K562 (cell line): ENCODE measurements at regions not wholly inside any gene's neighbourhood (a gene's known extent, or its start where the extent isn't known, plus 50 kb on each side); places are given as distances from the start of the nearest gene placed in this dataset.

Experiments used
- ATAC-seq: fragments of 200-7000 bp; cut with Tn5 transposase; 3 replicates; pipeline ENCODE4 v1.9.1; 2020; ENCODE audit warnings: moderate library complexity
- BruUV-seq: library from RNA; stranded (reverse); fragments of 400-500 nt; replicated peaks from 2 replicates; lab custom pipeline; 2021; lab: Mats Ljungman, UMichigan
- CTCF ChIA-PET: fragments of 300-600 bp; formaldehyde crosslinking; extraction: SDS; loops from one replicate; lab custom pipeline; 2021; ENCODE audit warnings: low intra/inter-chr PET ratio; lab: Yijun Ruan, JAX
- POLR2A ChIA-PET: fragments of 300-600, 350-650 bp; sonication (Branson Sonifier 250); formaldehyde crosslinking; extraction: SDS; loops from one replicate; lab custom pipeline; 2021; ENCODE audit warnings: antibody characterized with exemption, inconsistent platforms; lab: Yijun Ruan, JAX
- DNase-seq, 4 experiments: peaks; one replicate each; pipeline versions ENCODE4 v3.0.0 to v3.0.0-alpha.2; 2011 to 2018; ENCODE audit warnings: low spot score in 3 of 4, mixed read lengths in 3 of 4; ENCODE audit errors: extremely low read depth in 1 of 4
- FAIRE-seq: peaks from 2 replicates; lab custom pipeline; 2011; peaks lifted over from hg19 to GRCh38; lab: Jason Lieb, UNC
- H2AFZ ChIP-seq: 2 replicates; pipeline ENCODE4 v1.6.0; 2011; ENCODE audit warnings: low read depth, low read length, control low read depth, inconsistent platforms
- H3K27ac ChIP-seq: fragments of 200-600 bp; 3 replicates; pipeline ENCODE4 v1.8.0; 2011; ENCODE audit warnings: low read depth, mild to moderate bottlenecking, control low read depth, inconsistent platforms, low read length, moderate library complexity, mixed read lengths; ENCODE audit errors: extremely low read depth
- H3K27me3 ChIP-seq, 2 experiments: fragments of 300-600 bp in 1 of 2; 2 replicates in 1 of 2; 3 replicates in 1 of 2; pipeline versions ENCODE4 v1.6.0 to v1.8.0; 2011; ENCODE audit warnings: inconsistent platforms in 2 of 2, low read length in 2 of 2, mild to moderate bottlenecking in 1 of 2, mixed read lengths in 1 of 2, moderate library complexity in 1 of 2; ENCODE audit not compliant: control insufficient read depth in 2 of 2, insufficient read depth in 2 of 2
- H3K36me3 ChIP-seq: fragments of 300-600 bp; 3 replicates; pipeline ENCODE4 v1.8.0; 2011; ENCODE audit warnings: mild to moderate bottlenecking, low read length, inconsistent platforms; ENCODE audit not compliant: control insufficient read depth, insufficient read depth
- H3K4me1 ChIP-seq, 2 experiments: fragments of 200-600 bp in 1 of 2; replicated peaks in 1 of 2; 2 replicates in 1 of 2; 3 replicates in 1 of 2; pipeline versions ENCODE4 v1.5.1 to v1.8.0; 2011; ENCODE audit warnings: inconsistent platforms in 2 of 2, low read length in 2 of 2, mild to moderate bottlenecking in 1 of 2, mixed read lengths in 1 of 2, moderate library complexity in 1 of 2; ENCODE audit not compliant: control insufficient read depth in 2 of 2, insufficient read depth in 2 of 2
- H3K4me2 ChIP-seq: 2 replicates; pipeline ENCODE4 v1.6.1; 2011; ENCODE audit warnings: low read length, control low read depth, inconsistent platforms, mixed read lengths; ENCODE audit not compliant: insufficient read depth
- H3K4me3 ChIP-seq: fragments of 200-600 bp; sonication (generic), shearing (Covaris generic); 2 replicates; pipeline ENCODE4 v1.5.1; 2016; ENCODE audit warnings: control low read depth, inconsistent platforms
- H3K79me2 ChIP-seq: fragments of 200-600 bp; 3 replicates; pipeline ENCODE4 v1.8.0; 2011; ENCODE audit warnings: low read length, inconsistent platforms; ENCODE audit not compliant: control insufficient read depth, insufficient read depth
- H3K9ac ChIP-seq, 2 experiments: 2 replicates each; pipeline versions ENCODE4 v1.6.0 to v1.6.1; 2011; ENCODE audit warnings: low read depth in 2 of 2, low read length in 2 of 2, control low read depth in 1 of 2, inconsistent platforms in 1 of 2, mild to moderate bottlenecking in 1 of 2, mixed read lengths in 1 of 2; ENCODE audit not compliant: insufficient read depth in 1 of 2
- H3K9me1 ChIP-seq: one replicate; pipeline ENCODE4 v1.6.0; 2011; ENCODE audit warnings: inconsistent platforms, mild to moderate bottlenecking, low read length, moderate library complexity; ENCODE audit not compliant: control insufficient read depth, insufficient read depth
- H3K9me3 ChIP-seq: replicated peaks from 2 replicates; pipeline ENCODE4 v1.5.1; 2011; ENCODE audit warnings: low read depth, low read length, inconsistent platforms; ENCODE audit not compliant: control insufficient read depth, insufficient read depth
- H4K20me1 ChIP-seq: replicated peaks from 2 replicates; pipeline ENCODE4 v1.6.1; 2011; ENCODE audit warnings: low read length, inconsistent platforms, mixed read lengths; ENCODE audit not compliant: control insufficient read depth, insufficient read depth
- CCNT2 ChIP-seq: IDR thresholded peaks from 2 replicates; pipeline ENCODE4 v1.6.1; 2011; ENCODE audit warnings: borderline replicate concordance, low read depth, mild to moderate bottlenecking, moderate library complexity, mixed read lengths, low read length; ENCODE audit not compliant: insufficient read length; ENCODE audit errors: extremely low read depth
- HDAC6 ChIP-seq: IDR thresholded peaks from 2 replicates; pipeline ENCODE4 v1.6.1; 2012; ENCODE audit warnings: low read depth, mild to moderate bottlenecking, control low read depth, inconsistent platforms, low read length, moderate library complexity
- JUN ChIP-seq, 2 experiments: sonication (generic) in 1 of 2; formaldehyde crosslinking in 1 of 2; IDR thresholded peaks; 2 replicates each; pipeline versions ENCODE4 v1.6.1 to v1.8.0; 2012 to 2022; ENCODE audit warnings: borderline replicate concordance in 2 of 2, mild to moderate bottlenecking in 2 of 2, improper control_type of control experiment in 1 of 2, low read depth in 1 of 2, low read length in 1 of 2, missing genetic modification reagents in 1 of 2
- KAT7 ChIP-seq: sonication (generic); formaldehyde crosslinking; IDR thresholded peaks from 2 replicates; pipeline ENCODE4 v1.8.0; 2022; ENCODE audit warnings: missing genetic modification reagents, mild to moderate bottlenecking, borderline replicate concordance
- MBD2 ChIP-seq: sonication (generic); IDR thresholded peaks from 2 replicates; pipeline ENCODE4 v1.6.1; 2016; ENCODE audit warnings: low read depth, borderline replicate concordance
- MXI1 ChIP-seq: IDR thresholded peaks from 2 replicates; pipeline ENCODE4 v1.6.1; 2011; ENCODE audit warnings: low read depth, mild to moderate bottlenecking, improper control_type of control experiment, low read length
- MYC ChIP-seq, 2 experiments: fragments of 250-450 bp in 1 of 2; sonication (Bioruptor Pico) in 1 of 2; IDR thresholded peaks; 2 replicates each; pipeline versions ENCODE4 v1.5.1 to v1.6.1; 2012 to 2021; ENCODE audit warnings: low read depth in 2 of 2, borderline replicate concordance in 1 of 2, improper control_type of control experiment in 1 of 2, low read length in 1 of 2, mild to moderate bottlenecking in 1 of 2, moderate library complexity in 1 of 2
- NBN ChIP-seq: fragments of 450-650 bp; IDR thresholded peaks from 2 replicates; pipeline ENCODE4 v1.6.1; 2016; ENCODE audit warnings: low read depth, mild to moderate bottlenecking
- PHF21A ChIP-seq: fragments of 450-650 bp; IDR thresholded peaks from 2 replicates; pipeline ENCODE4 v1.6.1; 2017; ENCODE audit warnings: low read depth, borderline replicate concordance
- ZC3H11A ChIP-seq: IDR thresholded peaks from 2 replicates; pipeline ENCODE4 v1.6.1; 2012; ENCODE audit warnings: low read depth, low read length, improper control_type of control experiment
- ZNF699 ChIP-seq: fragments of 250-450 bp; sonication (Bioruptor Pico); IDR thresholded peaks from 2 replicates; pipeline ENCODE4 v1.8.0; 2021; ENCODE audit warnings: mild to moderate bottlenecking, moderate library complexity; ENCODE audit not compliant: insufficient replicate concordance
- ZNF76 ChIP-seq: fragments of 250-450 bp; sonication (Bioruptor Pico); IDR thresholded peaks from 2 replicates; pipeline ENCODE4 v1.4.0; 2020; ENCODE audit warnings: mild to moderate bottlenecking, moderate library complexity, borderline replicate concordance
- WGBS: fragments of 100-300 bp; shearing (Covaris generic); methylation state at CpG from one replicate; pipeline ENCODE4 v1.1.6; 2016; ENCODE audit warnings: low coverage, mixed read lengths; ENCODE audit not compliant: insufficient coverage; ENCODE audit errors: missing lambda C conversion rate; 5-methylcytosine and 5-hydroxymethylcytosine counted together
- in situ Hi-C: fragments of 300-500 bp; cut with MboI; formaldehyde crosslinking; loops from 4 replicates; pipeline ENCODE4 v1.15.0; 2018; ENCODE audit warnings: inconsistent platforms, mixed read lengths
- intact Hi-C: fragments of 100-400 bp; cut with micrococcal nuclease; formaldehyde crosslinking; loops from 2 replicates; pipeline ENCODE4 v1.14.2; 2022
- TF ChIP-seq, protein P1 (sequence below): fragments of 250-450 bp; sonication (Bioruptor Pico); IDR thresholded peaks from 2 replicates; pipeline ENCODE4 v1.5.0; 2022; ENCODE audit warnings: mild to moderate bottlenecking
- TF ChIP-seq, protein P2 (sequence below): fragments of 250-450 bp; sonication (Bioruptor Pico); IDR thresholded peaks from 2 replicates; pipeline ENCODE4 v1.6.1; 2021; ENCODE audit warnings: mild to moderate bottlenecking

GRCh38 chr7:17516771-17517170, 218.3 kb downstream of the AHR start:
- Histone ChIP-seq H3K27ac (no peak overlapping the region), H3K9me3 (no peaks in the 10 kb centered on the region), H3K27me3 (no peaks in the 10 kb centered on the region), H3K4me1 (no peaks in the 10 kb centered on the region), H3K9me1 (no peaks in the 10 kb centered on the region), H3K4me2 (no peak overlapping the region), H2AFZ (no peak overlapping the region), H3K79me2 (no peaks in the 10 kb centered on the region), H3K4me3 (no peak overlapping the region), H3K9ac (no peak overlapping the region), H4K20me1 (no peaks in the 10 kb centered on the region), H3K36me3 (no peaks in the 10 kb centered on the region)
- TF ChIP-seq MBD2: no peak
- no peak for TF ChIP-seq ZNF76
- TF ChIP-seq, protein P1, sequence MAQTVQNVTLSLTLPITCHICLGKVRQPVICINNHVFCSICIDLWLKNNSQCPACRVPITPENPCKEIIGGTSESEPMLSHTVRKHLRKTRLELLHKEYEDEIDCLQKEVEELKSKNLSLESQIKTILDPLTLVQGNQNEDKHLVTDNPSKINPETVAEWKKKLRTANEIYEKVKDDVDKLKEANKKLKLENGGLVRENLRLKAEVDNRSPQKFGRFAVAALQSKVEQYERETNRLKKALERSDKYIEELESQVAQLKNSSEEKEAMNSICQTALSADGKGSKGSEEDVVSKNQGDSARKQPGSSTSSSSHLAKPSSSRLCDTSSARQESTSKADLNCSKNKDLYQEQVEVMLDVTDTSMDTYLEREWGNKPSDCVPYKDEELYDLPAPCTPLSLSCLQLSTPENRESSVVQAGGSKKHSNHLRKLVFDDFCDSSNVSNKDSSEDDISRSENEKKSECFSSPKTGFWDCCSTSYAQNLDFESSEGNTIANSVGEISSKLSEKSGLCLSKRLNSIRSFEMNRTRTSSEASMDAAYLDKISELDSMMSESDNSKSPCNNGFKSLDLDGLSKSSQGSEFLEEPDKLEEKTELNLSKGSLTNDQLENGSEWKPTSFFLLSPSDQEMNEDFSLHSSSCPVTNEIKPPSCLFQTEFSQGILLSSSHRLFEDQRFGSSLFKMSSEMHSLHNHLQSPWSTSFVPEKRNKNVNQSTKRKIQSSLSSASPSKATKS (CRISPR knock-in tag): no peak
- ATAC-seq: no peak
- no peak for FAIRE-seq
- DNase-seq: no peak
- no TSS peak for BruUV-seq
- 0% methylated on average over 1 of the region's 1 CpG for WGBS
- ChIA-PET CTCF (no interaction called here), POLR2A (no interaction called here)
- in situ Hi-C loops (no loop called here), intact Hi-C loops (no loop called here)

DNA sequence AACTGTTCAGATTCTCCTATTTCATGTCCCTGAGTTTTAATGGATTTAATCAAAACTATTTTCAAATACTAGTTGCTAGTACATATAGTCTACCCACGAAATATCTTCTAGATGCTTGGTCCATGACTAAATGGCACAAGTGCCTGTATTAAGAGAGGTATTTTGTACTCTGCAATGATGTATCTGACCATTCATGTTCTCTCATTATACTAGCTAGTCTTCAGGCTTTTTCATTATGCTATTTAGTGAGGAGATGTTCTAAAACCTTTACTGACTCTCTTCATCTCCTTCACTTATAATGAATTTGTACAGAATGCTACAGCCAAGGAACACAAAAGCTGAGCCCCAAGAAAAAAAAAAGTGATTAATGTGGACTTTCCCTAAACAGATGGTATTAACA, 222.5 kb downstream of the AHR start:
- Histone ChIP-seq H3K4me2 (no peak overlapping the region), H3K9me1 (no peaks in the 10 kb centered on the region), H3K4me3 (no peak overlapping the region), H4K20me1 (no peaks in the 10 kb centered on the region), H2AFZ (no peak overlapping the region), H3K79me2 (no peaks in the 10 kb centered on the region), H3K4me1 (no peaks in the 10 kb centered on the region), H3K27me3 (no peaks in the 10 kb centered on the region), H3K9me3 (no peaks in the 10 kb centered on the region), H3K27ac (no peak overlapping the region), H3K36me3 (no peaks in the 10 kb centered on the region), H3K9ac (no peak overlapping the region)
- in situ Hi-C loops: no loop called here
- POLR2A ChIA-PET: no interaction called here
- WGBS: 0% methylated on average over 1 of the region's 1 CpG
- ATAC-seq: no peak
- BruUV-seq: no TSS peak
- CTCF ChIA-PET: no interaction called here
- no peak for FAIRE-seq
- DNase-seq: no peak
- intact Hi-C loops: no loop called here
- no peak for TF ChIP-seq NBN
- no peak for TF ChIP-seq CCNT2
- TF ChIP-seq MXI1: no peak
- no peak for TF ChIP-seq ZC3H11A
- TF ChIP-seq, protein P2, sequence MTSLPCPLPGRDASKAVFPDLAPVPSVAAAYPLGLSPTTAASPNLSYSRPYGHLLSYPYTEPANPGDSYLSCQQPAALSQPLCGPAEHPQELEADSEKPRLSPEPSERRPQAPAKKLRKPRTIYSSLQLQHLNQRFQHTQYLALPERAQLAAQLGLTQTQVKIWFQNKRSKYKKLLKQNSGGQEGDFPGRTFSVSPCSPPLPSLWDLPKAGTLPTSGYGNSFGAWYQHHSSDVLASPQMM (CRISPR knock-in tag): no peak
- TF ChIP-seq ZNF699 (CRISPR knock-in tag): no peak
- no peak for TF ChIP-seq HDAC6
- no peak for TF ChIP-seq MYC (IDR thresholded peaks at IDR 0.05; ENCODE audit: low read depth, low read length)
- TF ChIP-seq MYC (CRISPR knock-in tag; IDR thresholded peaks at IDR 0.05; ENCODE audit: borderline replicate concordance, low read depth): no peak
- no peak for TF ChIP-seq PHF21A
- TF ChIP-seq JUN (IDR thresholded peaks at IDR 0.05; ENCODE audit: borderline replicate concordance, low read depth, low read length): no peak
- TF ChIP-seq JUN (CRISPR knock-in tag; IDR thresholded peaks at IDR 0.05; ENCODE audit: borderline replicate concordance): no peak
- no peak for TF ChIP-seq KAT7
